ENCODE measurements at regions not wholly inside any gene's neighbourhood (a gene's known extent, or its start where the extent isn't known, plus 50 kb on each side); places are given as distances from the start of the nearest gene placed in this dataset.

DNA sequence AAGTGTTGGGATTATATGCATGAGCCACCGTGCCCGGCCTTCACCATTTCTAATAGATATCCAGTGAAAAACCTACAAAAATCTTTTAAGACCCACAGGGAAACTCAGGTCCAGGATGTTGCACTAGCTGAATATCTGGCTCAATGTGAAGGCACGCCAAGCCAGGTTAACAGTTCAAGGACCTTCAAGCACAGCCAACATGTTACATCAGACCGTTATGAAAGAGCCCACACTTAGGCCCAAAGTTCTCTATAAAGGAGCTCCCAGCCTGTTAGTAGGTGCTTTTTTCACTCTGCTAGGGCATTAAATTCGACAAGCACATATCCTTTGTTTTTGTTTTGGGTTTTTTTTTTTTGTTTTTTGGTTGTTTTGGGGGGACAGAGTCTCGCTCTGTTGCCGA is 69.0 kb downstream of the OTX2 start:
- Mint-ChIP-seq H3K4me1 (peaks cover 21% of the 10 kb centered on the region), H3K36me3 (no peaks in the 10 kb centered on the region), H3K27me3 (ENCODE audit: low read depth) (no peaks in the 10 kb centered on the region; the same call in 1 of the 2 replicates), H3K4me3 (no peak overlapping the region), H3K27ac (no peak overlapping the region), H3K9me3 (no peaks in the 10 kb centered on the region)
- POLR2A ChIA-PET = no interaction called here
- CTCF ChIA-PET = interaction anchor here (1.5 kb wide), 1 partner anchor 10 kb away, joined by 4 read pairs; no protein-coding TSS in a partner anchor
- ATAC-seq (no peak), DNase-seq (ENCODE audit: low spot score) (no peak)
- TF ChIP-seq ATF1 (CRISPR knock-in tag; IDR thresholded peaks at IDR 0.05) = no peak
- TF ChIP-seq KAT7 (CRISPR knock-in tag; IDR thresholded peaks at IDR 0.05; ENCODE audit: borderline replicate concordance) = no peak
- TF ChIP-seq, protein P1, sequence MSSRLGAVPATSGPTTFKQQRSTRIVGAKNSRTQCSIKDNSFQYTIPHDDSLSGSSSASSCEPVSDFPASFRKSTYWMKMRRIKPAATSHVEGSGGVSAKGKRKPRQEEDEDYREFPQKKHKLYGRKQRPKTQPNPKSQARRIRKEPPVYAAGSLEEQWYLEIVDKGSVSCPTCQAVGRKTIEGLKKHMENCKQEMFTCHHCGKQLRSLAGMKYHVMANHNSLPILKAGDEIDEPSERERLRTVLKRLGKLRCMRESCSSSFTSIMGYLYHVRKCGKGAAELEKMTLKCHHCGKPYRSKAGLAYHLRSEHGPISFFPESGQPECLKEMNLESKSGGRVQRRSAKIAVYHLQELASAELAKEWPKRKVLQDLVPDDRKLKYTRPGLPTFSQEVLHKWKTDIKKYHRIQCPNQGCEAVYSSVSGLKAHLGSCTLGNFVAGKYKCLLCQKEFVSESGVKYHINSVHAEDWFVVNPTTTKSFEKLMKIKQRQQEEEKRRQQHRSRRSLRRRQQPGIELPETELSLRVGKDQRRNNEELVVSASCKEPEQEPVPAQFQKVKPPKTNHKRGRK (CRISPR knock-in tag; IDR thresholded peaks at IDR 0.05; ENCODE audit: borderline replicate concordance) = no peak
- TF ChIP-seq, protein P2, sequence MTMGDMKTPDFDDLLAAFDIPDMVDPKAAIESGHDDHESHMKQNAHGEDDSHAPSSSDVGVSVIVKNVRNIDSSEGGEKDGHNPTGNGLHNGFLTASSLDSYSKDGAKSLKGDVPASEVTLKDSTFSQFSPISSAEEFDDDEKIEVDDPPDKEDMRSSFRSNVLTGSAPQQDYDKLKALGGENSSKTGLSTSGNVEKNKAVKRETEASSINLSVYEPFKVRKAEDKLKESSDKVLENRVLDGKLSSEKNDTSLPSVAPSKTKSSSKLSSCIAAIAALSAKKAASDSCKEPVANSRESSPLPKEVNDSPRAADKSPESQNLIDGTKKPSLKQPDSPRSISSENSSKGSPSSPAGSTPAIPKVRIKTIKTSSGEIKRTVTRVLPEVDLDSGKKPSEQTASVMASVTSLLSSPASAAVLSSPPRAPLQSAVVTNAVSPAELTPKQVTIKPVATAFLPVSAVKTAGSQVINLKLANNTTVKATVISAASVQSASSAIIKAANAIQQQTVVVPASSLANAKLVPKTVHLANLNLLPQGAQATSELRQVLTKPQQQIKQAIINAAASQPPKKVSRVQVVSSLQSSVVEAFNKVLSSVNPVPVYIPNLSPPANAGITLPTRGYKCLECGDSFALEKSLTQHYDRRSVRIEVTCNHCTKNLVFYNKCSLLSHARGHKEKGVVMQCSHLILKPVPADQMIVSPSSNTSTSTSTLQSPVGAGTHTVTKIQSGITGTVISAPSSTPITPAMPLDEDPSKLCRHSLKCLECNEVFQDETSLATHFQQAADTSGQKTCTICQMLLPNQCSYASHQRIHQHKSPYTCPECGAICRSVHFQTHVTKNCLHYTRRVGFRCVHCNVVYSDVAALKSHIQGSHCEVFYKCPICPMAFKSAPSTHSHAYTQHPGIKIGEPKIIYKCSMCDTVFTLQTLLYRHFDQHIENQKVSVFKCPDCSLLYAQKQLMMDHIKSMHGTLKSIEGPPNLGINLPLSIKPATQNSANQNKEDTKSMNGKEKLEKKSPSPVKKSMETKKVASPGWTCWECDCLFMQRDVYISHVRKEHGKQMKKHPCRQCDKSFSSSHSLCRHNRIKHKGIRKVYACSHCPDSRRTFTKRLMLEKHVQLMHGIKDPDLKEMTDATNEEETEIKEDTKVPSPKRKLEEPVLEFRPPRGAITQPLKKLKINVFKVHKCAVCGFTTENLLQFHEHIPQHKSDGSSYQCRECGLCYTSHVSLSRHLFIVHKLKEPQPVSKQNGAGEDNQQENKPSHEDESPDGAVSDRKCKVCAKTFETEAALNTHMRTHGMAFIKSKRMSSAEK (CRISPR knock-in tag; IDR thresholded peaks at IDR 0.05; ENCODE audit: borderline replicate concordance) = no peak
- peak; percentile 93 for TF ChIP-seq GABPB1 (CRISPR knock-in tag; IDR thresholded peaks at IDR 0.05)

DNA sequence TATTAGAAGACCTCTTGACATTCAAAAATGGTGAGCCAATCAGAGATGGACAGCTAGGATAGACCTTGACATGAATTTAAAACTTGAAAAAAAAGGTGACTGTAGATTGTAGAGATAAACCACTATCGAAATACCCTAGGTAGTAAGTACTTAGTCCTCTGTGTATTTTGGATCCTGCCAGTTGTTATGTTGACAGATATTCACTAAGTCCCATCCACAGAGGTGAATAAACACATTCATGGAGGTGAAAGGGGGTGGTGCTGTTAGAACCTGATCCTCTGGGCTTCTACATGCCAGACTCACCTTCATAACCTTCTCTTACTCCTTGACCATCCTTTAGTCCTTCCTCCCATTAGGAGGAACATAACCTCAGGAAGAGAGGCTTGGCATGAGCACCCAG is 72.3 kb downstream of the OTX2 start:
- DNase-seq (ENCODE audit: low spot score) = no peak
- Mint-ChIP-seq H3K27ac (no peak overlapping the region), H3K27me3 (ENCODE audit: low read depth) (peaks cover 15% of the 10 kb centered on the region), H3K4me1 (peaks cover 28% of the 10 kb centered on the region), H3K36me3 (no peaks in the 10 kb centered on the region), H3K9me3 (no peaks in the 10 kb centered on the region), H3K4me3 (no peak overlapping the region)
- ChIA-PET POLR2A (interaction anchor here (0.6 kb wide), 1 partner anchor 95 kb away, joined by 9 read pairs; no protein-coding TSS in a partner anchor), CTCF (no interaction called here)
- no peak for ATAC-seq
- TF ChIP-seq ZBTB21 (CRISPR knock-in tag; IDR thresholded peaks at IDR 0.05; ENCODE audit: borderline replicate concordance) (no peak), USF2 (CRISPR knock-in tag; IDR thresholded peaks at IDR 0.05) (no peak), CREB1 (CRISPR knock-in tag; IDR thresholded peaks at IDR 0.05) (no peak), TCF7 (CRISPR knock-in tag; IDR thresholded peaks at IDR 0.05; ENCODE audit: low read depth) (no peak), GABPB1 (CRISPR knock-in tag; IDR thresholded peaks at IDR 0.05) (no peak), GTF2I (CRISPR knock-in tag; conservative IDR thresholded peaks at IDR 0.05) (no peak), ZNF281 (CRISPR knock-in tag; IDR thresholded peaks at IDR 0.05) (no peak), ZNF423 (CRISPR knock-in tag; IDR thresholded peaks at IDR 0.05) (no peak), HMGXB4 (CRISPR knock-in tag; IDR thresholded peaks at IDR 0.05) (no peak), CREM (CRISPR knock-in tag; IDR thresholded peaks at IDR 0.05) (no peak), GRHL2 (CRISPR knock-in tag; IDR thresholded peaks at IDR 0.05; ENCODE audit: insufficient replicate concordance, severe bottlenecking) (no peak), SMAD4 (CRISPR knock-in tag; IDR thresholded peaks at IDR 0.05) (no peak), TP53 (CRISPR knock-in tag; IDR thresholded peaks at IDR 0.05) (no peak), ZNF232 (CRISPR knock-in tag; IDR thresholded peaks at IDR 0.05) (no peak), ELF4 (CRISPR knock-in tag; IDR thresholded peaks at IDR 0.05; ENCODE audit: low read depth) (no peak)
- TF ChIP-seq, protein P3, sequence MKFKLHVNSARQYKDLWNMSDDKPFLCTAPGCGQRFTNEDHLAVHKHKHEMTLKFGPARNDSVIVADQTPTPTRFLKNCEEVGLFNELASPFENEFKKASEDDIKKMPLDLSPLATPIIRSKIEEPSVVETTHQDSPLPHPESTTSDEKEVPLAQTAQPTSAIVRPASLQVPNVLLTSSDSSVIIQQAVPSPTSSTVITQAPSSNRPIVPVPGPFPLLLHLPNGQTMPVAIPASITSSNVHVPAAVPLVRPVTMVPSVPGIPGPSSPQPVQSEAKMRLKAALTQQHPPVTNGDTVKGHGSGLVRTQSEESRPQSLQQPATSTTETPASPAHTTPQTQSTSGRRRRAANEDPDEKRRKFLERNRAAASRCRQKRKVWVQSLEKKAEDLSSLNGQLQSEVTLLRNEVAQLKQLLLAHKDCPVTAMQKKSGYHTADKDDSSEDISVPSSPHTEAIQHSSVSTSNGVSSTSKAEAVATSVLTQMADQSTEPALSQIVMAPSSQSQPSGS (CRISPR knock-in tag; IDR thresholded peaks at IDR 0.05; ENCODE audit: borderline replicate concordance, low read depth) = no peak
- TF ChIP-seq, protein P4, sequence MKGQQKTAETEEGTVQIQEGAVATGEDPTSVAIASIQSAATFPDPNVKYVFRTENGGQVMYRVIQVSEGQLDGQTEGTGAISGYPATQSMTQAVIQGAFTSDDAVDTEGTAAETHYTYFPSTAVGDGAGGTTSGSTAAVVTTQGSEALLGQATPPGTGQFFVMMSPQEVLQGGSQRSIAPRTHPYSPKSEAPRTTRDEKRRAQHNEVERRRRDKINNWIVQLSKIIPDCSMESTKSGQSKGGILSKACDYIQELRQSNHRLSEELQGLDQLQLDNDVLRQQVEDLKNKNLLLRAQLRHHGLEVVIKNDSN (CRISPR knock-in tag; IDR thresholded peaks at IDR 0.05) = no peak
- TF ChIP-seq, protein P5, sequence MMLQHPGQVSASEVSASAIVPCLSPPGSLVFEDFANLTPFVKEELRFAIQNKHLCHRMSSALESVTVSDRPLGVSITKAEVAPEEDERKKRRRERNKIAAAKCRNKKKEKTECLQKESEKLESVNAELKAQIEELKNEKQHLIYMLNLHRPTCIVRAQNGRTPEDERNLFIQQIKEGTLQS (CRISPR knock-in tag; conservative IDR thresholded peaks at IDR 0.05) = no peak
